GM19035 (cell line): ENCODE measurements at regions not wholly inside any gene's neighbourhood (a gene's known extent, or its start where the extent isn't known, plus 50 kb on each side); places are given as distances from the start of the nearest gene placed in this dataset.

Experiments used
- ATAC-seq: cut with Tn5 transposase; IDR thresholded peaks from one replicate; pipeline ENCODE4 v1.9.1; 2021; ENCODE audit not compliant: unreplicated experiment

- ATAC-seq, result no peak
Measured at GRCh38 chr1:5661196-5662085, 330.8 kb downstream of the NPHP4 start.

GRCh38 chr1:5660141-5660935 lies 331.9 kb downstream of the NPHP4 start:
- ATAC-seq, result no peak

GRCh38 chr1:5659606-5660005 lies 332.6 kb downstream of the NPHP4 start:
- ATAC-seq, result no peak

GRCh38 chr1:5658340-5659316 lies 333.6 kb downstream of the NPHP4 start:
- no peak for ATAC-seq

DNA sequence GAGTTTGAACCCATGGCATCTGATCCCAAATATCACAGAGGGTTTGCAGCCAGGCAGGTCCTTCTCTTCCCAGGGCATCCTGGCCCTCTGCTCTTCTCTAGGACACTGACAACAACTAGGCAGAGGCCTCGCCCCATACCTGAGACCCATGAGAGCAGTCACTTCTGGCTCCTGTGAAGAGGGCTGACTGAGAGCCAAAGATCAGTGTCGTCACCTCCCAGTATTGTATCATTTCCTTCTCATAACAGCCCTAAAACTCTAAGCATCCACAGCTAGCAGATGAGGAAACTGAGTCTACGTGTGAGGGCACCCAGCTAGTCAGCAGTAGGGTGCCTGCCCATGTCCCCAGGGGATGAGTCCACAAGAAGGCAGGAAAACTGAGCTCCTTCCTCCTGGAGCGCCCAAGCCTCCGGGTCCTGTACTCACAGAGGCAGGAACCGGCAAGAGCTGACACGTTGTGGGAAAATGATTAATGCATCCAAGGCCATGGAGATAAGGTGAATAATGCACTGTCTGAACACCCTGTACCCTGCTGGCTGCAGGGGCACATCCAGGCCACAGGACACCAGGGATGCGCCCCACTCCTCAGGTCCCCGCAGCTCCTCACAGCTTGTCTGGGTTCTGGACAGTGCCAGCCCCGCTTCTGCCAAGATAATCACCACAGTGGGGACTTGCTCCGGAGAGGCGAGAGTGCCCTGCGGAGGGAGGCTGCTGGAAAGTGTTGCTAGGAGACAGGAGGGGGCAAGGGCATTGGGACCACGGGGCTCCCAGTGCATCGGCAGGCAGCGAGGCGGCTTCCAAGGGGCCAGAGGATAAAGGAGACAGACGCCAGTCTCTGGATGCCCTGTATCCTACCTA lies 340.0 kb downstream of the NPHP4 start:
- ATAC-seq, result no peak

- ATAC-seq, result no peak
Measured at GRCh38 chr1:5651473-5651872, 340.8 kb downstream of the NPHP4 start.

DNA sequence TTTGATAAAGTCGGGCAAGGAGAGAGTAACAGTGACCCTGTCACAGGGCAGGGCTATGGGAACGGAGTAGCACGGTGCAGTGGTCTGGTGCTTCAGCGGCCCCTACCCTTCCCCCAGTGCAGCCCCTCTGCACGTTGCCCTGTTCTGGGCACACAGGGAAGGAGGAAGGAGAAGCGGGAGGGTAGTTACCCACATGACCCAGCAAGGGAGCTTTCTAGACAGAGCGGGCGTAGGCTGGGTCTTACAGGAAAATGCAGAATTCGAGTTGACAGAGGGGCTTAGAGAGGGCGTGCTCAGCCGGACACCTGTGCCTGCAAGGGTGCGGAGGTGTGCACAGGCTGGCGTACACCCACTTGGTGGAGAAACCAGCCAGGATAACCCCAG lies 341.2 kb downstream of the NPHP4 start:
- no peak for ATAC-seq

GRCh38 chr1:5650283-5651026 lies 341.8 kb downstream of the NPHP4 start:
- no peak for ATAC-seq

DNA sequence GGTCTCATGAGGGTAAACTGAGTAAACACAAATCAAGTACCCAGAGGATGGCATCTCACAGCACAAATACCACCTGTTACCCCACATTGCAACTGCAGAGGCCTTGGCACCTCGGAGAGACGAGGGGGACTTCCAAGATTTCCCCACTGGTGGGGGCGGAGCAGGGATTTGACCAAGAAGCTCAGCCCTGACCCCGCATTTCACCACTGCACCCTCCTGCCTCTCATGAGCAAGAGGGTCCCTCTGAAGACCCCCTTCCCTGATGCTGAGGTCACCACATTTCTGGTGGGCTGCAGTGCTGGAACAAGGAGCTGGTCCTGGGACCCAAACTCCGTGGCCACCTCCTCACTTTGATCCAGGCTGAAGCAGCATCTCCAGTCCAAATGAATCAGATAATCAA lies 342.4 kb downstream of the NPHP4 start:
- no peak for ATAC-seq

DNA sequence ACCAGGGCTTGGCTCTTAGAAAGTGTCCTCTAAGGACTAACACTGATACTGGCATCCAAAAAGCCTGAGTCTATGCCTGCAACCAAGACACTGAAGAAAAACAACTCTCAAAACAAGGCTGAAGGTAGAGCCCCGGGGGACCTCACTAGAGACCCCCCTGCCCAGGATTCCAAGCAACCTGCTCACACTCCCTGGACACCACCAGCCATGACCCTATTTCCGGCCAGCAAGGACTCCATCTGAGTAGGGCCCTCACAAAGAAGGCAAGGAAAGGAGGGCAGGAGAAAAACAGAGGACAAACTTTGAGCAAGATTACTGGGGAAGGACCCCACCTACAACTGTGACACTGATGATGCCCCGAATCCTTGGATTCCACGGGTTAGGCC lies 343.1 kb downstream of the NPHP4 start:
- no peak for ATAC-seq

DNA sequence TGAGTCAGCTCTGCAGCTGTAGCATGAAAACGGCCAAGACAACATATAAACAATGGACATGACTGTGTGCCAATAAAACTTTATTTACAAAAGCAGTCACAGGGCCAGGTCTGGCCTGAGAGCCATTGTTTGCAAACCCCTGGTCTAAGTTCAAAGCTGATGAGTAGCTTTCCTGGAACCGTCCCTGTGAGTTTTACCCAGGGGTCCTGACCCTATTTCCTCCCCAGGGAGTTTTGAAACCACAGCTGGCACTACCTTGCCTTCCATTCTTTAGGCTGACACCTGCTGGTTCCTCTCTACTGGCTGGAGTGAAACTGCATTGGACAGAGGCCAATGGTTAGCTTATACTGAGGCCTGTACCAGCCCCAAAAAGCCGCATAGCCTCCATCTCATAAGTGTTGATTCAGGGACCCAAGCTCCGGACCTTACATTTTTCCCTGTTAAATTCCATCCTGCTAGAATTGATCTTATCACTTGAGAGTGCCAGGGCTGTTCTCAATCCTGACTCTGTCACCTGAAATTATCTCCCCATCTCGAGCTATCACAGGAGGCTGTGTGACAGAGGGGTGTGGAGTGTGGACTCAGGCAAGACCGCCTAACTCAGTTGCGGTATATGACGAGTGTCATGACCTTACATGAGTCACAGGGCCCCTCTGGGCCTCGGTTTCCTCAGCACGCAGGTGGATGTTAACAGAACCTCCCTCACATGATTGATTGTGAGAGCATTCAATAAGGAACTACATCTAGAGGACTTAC lies 343.6 kb downstream of the NPHP4 start:
- no peak for ATAC-seq

DNA sequence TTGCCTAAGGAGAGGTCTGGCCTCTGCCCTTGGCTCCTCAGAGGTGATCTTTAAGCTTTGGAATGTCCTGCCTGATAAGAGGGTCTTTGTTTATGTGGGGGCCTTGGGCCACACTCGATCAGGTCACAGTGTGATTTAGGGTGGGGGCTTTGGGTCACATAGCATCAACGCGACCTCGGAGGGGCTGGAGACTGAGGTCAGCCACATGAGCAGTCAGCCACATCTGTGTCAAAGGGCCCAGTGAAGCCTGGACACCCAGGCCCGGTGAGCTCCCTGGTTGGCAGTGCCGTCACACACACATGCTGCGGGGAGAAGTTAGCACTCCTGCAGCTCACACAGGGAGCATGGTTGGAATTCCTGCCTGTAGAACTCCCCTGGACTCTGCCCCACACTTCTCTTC lies 345.0 kb downstream of the NPHP4 start:
- no peak for ATAC-seq

- no peak for ATAC-seq
Measured at GRCh38 chr1:5646486-5647149, 345.6 kb downstream of the NPHP4 start.

DNA sequence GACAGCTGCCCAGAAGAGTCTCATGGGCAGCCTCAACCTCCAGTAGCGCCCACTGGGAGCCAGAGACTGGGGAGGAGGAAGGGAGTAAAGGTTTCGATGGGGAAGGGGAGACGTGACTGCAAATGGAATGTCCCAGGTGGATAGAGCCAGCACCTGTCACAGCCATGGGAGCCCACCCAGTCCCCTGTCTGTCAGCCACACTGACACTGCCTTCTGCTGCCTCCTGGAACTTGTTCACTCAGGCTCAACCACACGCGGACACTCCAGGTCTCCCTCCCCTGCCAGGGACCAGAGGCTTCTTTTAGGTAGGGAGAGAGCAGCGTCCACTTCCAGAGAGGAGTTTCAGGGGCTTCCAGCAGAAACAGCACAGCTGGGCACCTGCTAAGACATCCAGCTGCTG lies 346.3 kb downstream of the NPHP4 start:
- no peak for ATAC-seq

DNA sequence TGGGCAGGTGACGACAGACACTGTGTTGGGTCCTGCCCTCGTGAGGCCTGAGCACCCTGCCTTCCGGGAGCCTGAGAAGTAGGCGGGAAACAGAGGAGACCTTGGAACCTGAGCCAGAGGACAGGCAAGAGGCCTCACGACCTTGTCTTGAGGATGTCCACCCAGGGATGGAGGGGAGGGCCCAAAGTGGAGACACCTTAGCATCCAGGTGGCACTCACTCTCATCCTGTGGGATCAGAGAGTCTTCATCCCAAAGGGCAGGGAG lies 347.2 kb downstream of the NPHP4 start:
- no peak for ATAC-seq

- no peak for ATAC-seq
Measured at GRCh38 chr1:5644281-5645134, 347.7 kb downstream of the NPHP4 start.

DNA sequence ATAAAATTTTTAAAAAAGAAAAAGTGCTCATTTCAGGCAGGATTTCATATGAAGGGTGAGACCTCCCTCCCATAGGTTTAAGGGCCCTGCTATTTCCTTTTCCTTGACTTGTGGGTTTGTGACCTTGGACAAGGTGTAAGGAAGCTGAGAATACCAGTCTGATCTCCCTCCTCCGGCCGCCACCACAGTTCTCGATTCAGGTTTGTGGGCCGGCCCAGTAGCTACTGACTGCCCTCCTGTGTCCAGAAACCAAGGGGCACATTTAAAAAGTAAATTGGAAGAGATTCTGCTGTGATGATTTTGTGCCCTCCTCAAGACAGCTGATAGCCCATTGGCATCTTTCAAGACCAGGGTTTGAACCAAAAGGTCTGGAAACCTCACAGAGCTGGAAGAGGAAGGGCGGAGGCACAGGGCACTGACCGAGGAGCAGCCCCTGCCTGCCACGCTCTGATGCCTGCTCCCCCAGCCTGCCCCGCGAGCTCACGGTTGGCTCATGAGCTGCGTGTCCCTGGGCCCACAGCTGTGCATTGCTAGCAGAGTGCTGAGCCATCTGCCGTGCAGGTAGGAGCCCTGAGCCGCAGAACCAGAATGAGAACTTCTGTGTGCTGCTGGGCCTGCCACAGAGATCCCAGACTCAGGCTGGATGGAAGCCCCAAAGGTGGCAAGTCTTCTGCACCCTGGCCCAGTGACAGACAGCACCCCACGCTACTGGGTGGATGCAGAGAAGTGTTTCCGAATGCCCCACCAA lies 348.7 kb downstream of the NPHP4 start:
- ATAC-seq, result no peak
